HG02870 (cell line): ENCODE measurements at regions not wholly inside any gene's neighbourhood (a gene's known extent, or its start where the extent isn't known, plus 50 kb on each side); places are given as distances from the start of the nearest gene placed in this dataset.
"Not testable (repeated sequence)": the region's sequence is repeated elsewhere in the genome, so short reads cannot be mapped to it uniquely, and the experiment has no call there.

Source experiments
- ATAC-seq: cut with Tn5 transposase; IDR thresholded peaks from one replicate; pipeline ENCODE4 v1.9.1; 2021; ENCODE audit warnings: mild to moderate bottlenecking, moderate library complexity; ENCODE audit not compliant: unreplicated experiment

- ATAC-seq: no peak
Measured at GRCh38 chr4:112940336-112940735, 109.1 kb upstream of the ANK2 start.

GRCh38 chr4:112942077-112942476, 107.4 kb upstream of the ANK2 start:
- ATAC-seq: no peak

- ATAC-seq: no peak
Measured at GRCh38 chr4:112942997-112943396, 106.5 kb upstream of the ANK2 start.

GRCh38 chr4:112944006-112944405, 105.4 kb upstream of the ANK2 start:
- ATAC-seq: no peak

GRCh38 chr4:112946127-112946526, 103.3 kb upstream of the ANK2 start:
- ATAC-seq: no peak

- no peak for ATAC-seq
Measured at GRCh38 chr4:112947616-112948015, 101.8 kb upstream of the ANK2 start.

GRCh38 chr4:112951362-112952312, 97.8 kb upstream of the ANK2 start:
- no peak for ATAC-seq

- ATAC-seq: no peak
Measured at GRCh38 chr4:112952313-112952700, 97.1 kb upstream of the ANK2 start.

GRCh38 chr4:112953262-112953661, 96.2 kb upstream of the ANK2 start:
- ATAC-seq: no peak

GRCh38 chr4:112954286-112954685, 95.2 kb upstream of the ANK2 start:
- ATAC-seq: no peak

GRCh38 chr4:112956484-112956896, 93.0 kb upstream of the ANK2 start:
- no peak for ATAC-seq

- not testable (repeated sequence) for ATAC-seq
Measured at GRCh38 chr4:112957764-112958163, 91.7 kb upstream of the ANK2 start.

GRCh38 chr4:112966701-112967488, 82.6 kb upstream of the ANK2 start:
- ATAC-seq: no peak

GRCh38 chr4:112968451-112969159, 80.8 kb upstream of the ANK2 start:
- ATAC-seq: no peak

- no peak for ATAC-seq
Measured at GRCh38 chr4:112970903-112971302, 78.5 kb upstream of the ANK2 start.

- ATAC-seq: no peak
Measured at GRCh38 chr4:112973750-112974251, 75.7 kb upstream of the ANK2 start.

- ATAC-seq: no peak
Measured at GRCh38 chr4:112975567-112976355, 73.7 kb upstream of the ANK2 start.

GRCh38 chr4:112978691-112979472, 70.6 kb upstream of the ANK2 start:
- ATAC-seq: no peak

- no peak for ATAC-seq
Measured at GRCh38 chr4:112979881-112980421, 69.5 kb upstream of the ANK2 start.
